ENCODE measurements at regions not wholly inside any gene's neighbourhood (a gene's known extent, or its start where the extent isn't known, plus 50 kb on each side); places are given as distances from the start of the nearest gene placed in this dataset.

DNA sequence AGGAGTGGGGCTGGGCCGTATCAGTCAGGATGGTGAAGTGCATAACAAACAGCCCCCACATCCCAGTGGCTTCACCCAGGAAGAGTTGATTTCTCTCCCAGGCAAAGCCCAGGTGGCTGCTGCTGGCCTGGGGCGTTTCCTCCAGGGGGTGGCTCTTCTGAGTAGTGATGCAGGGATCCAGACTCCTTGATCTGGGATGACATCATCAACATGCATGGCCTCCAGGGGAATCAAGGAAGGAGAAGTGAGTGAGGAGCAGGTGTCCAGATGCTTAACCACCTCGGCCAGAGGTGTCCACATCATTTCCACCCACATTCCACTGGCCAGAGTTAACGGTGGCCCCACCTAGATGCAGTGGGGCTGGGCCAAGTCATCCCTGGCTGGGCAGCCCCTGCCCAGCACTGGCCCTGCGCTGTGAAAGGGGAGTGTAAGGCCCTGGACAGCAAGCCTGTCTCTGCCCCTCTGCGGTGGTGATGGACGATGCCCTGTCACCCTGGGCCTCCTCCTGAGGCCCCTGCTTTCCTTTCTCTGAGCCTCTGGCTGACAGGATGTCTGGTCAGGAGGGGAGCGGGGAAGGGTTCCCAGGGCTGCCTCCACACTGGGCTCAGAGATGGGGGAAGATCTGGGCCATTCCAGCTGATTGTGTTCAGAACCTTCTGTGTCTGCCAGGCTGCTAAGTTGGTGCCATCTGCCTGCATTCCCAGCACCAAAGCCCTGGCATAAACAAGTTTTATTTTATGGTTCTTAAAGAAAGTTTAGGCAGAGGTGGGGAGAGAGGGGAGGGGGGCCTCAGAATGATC lies 598.2 kb downstream of the MATN1 start:
- ChIA-PET CTCF (no interaction called here), POLR2A (no interaction called here)
- DNase-seq (ENCODE audit: extremely low spot score), result no peak
- TF ChIP-seq BHLHE40 (IDR thresholded peaks at IDR 0.05; ENCODE audit: borderline replicate concordance) (no peak), L3MBTL2 (conservative IDR thresholded peaks at IDR 0.05) (no peak), CTBP1 (IDR thresholded peaks at IDR 0.05; ENCODE audit: borderline replicate concordance) (no peak)

DNA sequence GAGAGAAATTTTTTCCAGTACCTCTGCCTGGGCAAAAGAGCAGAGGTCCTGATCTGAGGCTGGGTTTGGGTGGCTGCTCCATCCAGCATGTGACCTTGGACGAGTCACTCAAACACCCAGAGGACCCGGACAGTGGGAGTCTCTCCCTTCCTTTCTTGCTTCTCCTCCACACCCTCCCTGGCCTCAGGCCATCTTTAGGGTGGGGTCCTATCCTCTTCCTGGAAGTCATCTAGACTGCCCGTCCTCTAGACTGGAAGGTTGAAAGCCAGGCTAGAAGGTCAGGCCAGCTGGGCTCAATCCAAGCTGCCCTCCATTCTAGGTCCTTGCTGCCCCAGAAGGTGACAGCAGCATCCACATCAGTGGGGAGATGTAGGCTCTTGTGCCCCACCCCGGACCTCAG lies 599.5 kb downstream of the MATN1 start:
- ChIA-PET CTCF (no interaction called here), POLR2A (no interaction called here)
- no peak for TF ChIP-seq L3MBTL2 (conservative IDR thresholded peaks at IDR 0.05)
- TF ChIP-seq ELF4 (IDR thresholded peaks at IDR 0.05), result no peak
- TF ChIP-seq FOXA1 (IDR thresholded peaks at IDR 0.05), result no peak
- no peak for TF ChIP-seq PKNOX1 (IDR thresholded peaks at IDR 0.05)
- TF ChIP-seq TARDBP (IDR thresholded peaks at IDR 0.05), result no peak
- no peak for TF ChIP-seq HDGF (IDR thresholded peaks at IDR 0.05; ENCODE audit: borderline replicate concordance)
- no peak for TF ChIP-seq NFRKB (IDR thresholded peaks at IDR 0.05)
- no peak for TF ChIP-seq BHLHE40 (IDR thresholded peaks at IDR 0.05; ENCODE audit: borderline replicate concordance)
- no peak for TF ChIP-seq FOXM1 (IDR thresholded peaks at IDR 0.05; ENCODE audit: borderline replicate concordance)
- no peak for TF ChIP-seq ZNF384 (IDR thresholded peaks at IDR 0.05)
- TF ChIP-seq ARNT (IDR thresholded peaks at IDR 0.05), result no peak
- no peak for TF ChIP-seq LEF1 (IDR thresholded peaks at IDR 0.05; ENCODE audit: borderline replicate concordance)
- no peak for TF ChIP-seq CTBP1 (IDR thresholded peaks at IDR 0.05; ENCODE audit: borderline replicate concordance)
- no peak for TF ChIP-seq SP1 (IDR thresholded peaks at IDR 0.05)
- no peak for TF ChIP-seq FOXK2 (IDR thresholded peaks at IDR 0.05)
- no peak for TF ChIP-seq SUZ12 (IDR thresholded peaks at IDR 0.05)
- no peak for DNase-seq (ENCODE audit: extremely low spot score)

DNA sequence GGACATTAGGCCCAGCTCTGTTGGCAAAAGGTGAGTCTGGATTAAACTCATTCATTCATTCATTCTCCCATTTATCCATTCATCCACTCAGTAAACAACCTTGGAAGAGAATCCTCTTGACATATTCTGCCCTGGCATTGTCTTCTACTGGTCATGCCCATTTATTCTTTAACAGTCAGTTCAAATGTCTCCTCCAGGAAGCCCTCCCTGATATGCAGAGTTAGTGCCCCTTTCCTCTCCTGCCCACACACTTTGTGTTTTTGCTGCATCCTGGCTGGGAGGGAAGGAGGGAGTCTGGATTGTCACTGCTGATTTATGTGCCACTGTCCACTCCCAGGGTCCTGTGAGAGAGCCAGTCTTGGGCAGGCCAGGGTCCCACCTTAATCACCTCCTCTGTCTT lies 600.3 kb downstream of the MATN1 start:
- ChIA-PET CTCF (no interaction called here), POLR2A (no interaction called here)
- DNase-seq (ENCODE audit: extremely low spot score), result no peak
- no peak for TF ChIP-seq CTBP1 (IDR thresholded peaks at IDR 0.05; ENCODE audit: borderline replicate concordance)
- TF ChIP-seq ZNF384 (IDR thresholded peaks at IDR 0.05), result no peak
- TF ChIP-seq BHLHE40 (IDR thresholded peaks at IDR 0.05; ENCODE audit: borderline replicate concordance), result no peak
- no peak for TF ChIP-seq ELF4 (IDR thresholded peaks at IDR 0.05)
- TF ChIP-seq ARNT (IDR thresholded peaks at IDR 0.05), result no peak
- no peak for TF ChIP-seq L3MBTL2 (conservative IDR thresholded peaks at IDR 0.05)
- no peak for TF ChIP-seq SUZ12 (IDR thresholded peaks at IDR 0.05)
- TF ChIP-seq TARDBP (IDR thresholded peaks at IDR 0.05), result no peak
- TF ChIP-seq NFRKB (IDR thresholded peaks at IDR 0.05), result no peak
- no peak for TF ChIP-seq FOXK2 (IDR thresholded peaks at IDR 0.05)

- ChIA-PET POLR2A (no interaction called here), CTCF (interaction anchor here (0.9 to 1.0 kb wide), 2 partner anchors 9 to 260 kb away, joined by 3 to 4 read pairs; no protein-coding TSS in a partner anchor)
- no peak for DNase-seq (ENCODE audit: extremely low spot score)
- TF ChIP-seq L3MBTL2 (conservative IDR thresholded peaks at IDR 0.05) (no peak), NFRKB (IDR thresholded peaks at IDR 0.05) (no peak), PKNOX1 (IDR thresholded peaks at IDR 0.05) (no peak), FOXK2 (IDR thresholded peaks at IDR 0.05) (no peak), BHLHE40 (IDR thresholded peaks at IDR 0.05; ENCODE audit: borderline replicate concordance) (no peak), CTBP1 (IDR thresholded peaks at IDR 0.05; ENCODE audit: borderline replicate concordance) (no peak)
These were observed 603.0 kb downstream of the MATN1 start for GRCh38 chr1:30120245-30121000.

DNA sequence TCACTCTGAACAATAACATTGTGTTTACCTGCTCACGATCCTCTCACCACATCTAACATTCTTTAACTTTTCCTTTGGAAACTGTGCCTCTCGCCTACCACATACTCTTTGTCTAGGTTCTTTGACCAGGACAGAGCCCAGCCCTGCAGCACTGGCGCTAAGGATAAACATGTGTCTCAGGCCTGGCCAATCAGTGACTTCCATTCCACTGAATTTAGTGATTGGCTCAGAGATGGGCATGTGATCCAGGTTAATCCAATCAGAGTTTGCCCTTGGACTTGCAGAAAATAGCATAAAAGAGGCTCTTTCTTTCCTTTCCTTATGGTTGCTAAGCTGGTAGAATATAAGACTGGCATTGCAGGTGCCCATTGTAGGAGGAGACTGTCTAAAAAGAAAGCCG lies 605.7 kb downstream of the MATN1 start:
- TF ChIP-seq SUZ12 (IDR thresholded peaks at IDR 0.05) (no peak), FOXK2 (IDR thresholded peaks at IDR 0.05) (no peak), HDGF (IDR thresholded peaks at IDR 0.05; ENCODE audit: borderline replicate concordance) (no peak), L3MBTL2 (conservative IDR thresholded peaks at IDR 0.05) (peak; percentile 38; the same call in 1 of the 2 replicates), FOXM1 (IDR thresholded peaks at IDR 0.05; ENCODE audit: borderline replicate concordance) (no peak), ELF4 (IDR thresholded peaks at IDR 0.05) (no peak), LEF1 (IDR thresholded peaks at IDR 0.05; ENCODE audit: borderline replicate concordance) (no peak), FOXA1 (IDR thresholded peaks at IDR 0.05) (no peak), ZNF384 (IDR thresholded peaks at IDR 0.05) (no peak)
- DNase-seq (ENCODE audit: extremely low spot score), result no peak
- CTCF ChIA-PET, result no interaction called here
- POLR2A ChIA-PET, result no interaction called here

DNA sequence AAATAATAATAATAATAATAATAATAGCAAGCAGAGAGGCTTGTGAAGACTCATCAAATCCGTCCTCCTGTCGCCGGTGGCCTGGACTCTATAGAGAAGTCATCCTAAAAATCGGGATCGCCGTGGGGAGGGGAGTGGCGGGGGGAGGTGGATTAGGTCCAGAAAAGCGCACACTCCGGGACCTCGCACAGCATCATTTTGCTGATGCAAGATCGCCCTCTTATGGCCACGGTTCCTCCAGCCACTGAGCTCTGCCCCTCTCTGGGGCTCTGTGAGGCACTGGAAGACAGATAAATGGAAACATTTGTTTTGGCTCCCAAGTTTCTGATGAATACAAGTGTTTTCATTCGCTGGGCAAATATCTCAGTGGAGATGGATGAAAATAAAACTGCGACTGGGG lies 612.0 kb downstream of the MATN1 start:
- DNase-seq (ENCODE audit: extremely low spot score), result peak; percentile 81
- CTCF ChIA-PET, result interaction anchor here (0.6 to 1.1 kb wide), 5 partner anchors 9 to 784 kb away, joined by 3 to 5 read pairs (median 4); no protein-coding TSS in a partner anchor

GRCh38 chr1:30110846-30111245 lies 612.5 kb downstream of the MATN1 start:
- POLR2A ChIA-PET, result no interaction called here
- CTCF ChIA-PET, result interaction anchor here (1.0 to 1.1 kb wide), 3 partner anchors 8 to 292 kb away, joined by 3 to 5 read pairs (median 4); no protein-coding TSS in a partner anchor
- DNase-seq (ENCODE audit: extremely low spot score), result no peak
- TF ChIP-seq PKNOX1 (IDR thresholded peaks at IDR 0.05), result no peak
- TF ChIP-seq FOXM1 (IDR thresholded peaks at IDR 0.05; ENCODE audit: borderline replicate concordance), result no peak
- no peak for TF ChIP-seq SP1 (IDR thresholded peaks at IDR 0.05)
- TF ChIP-seq ZNF384 (IDR thresholded peaks at IDR 0.05), result no peak
- TF ChIP-seq L3MBTL2 (conservative IDR thresholded peaks at IDR 0.05), result no peak
- no peak for TF ChIP-seq FOXK2 (IDR thresholded peaks at IDR 0.05)
- no peak for TF ChIP-seq NFRKB (IDR thresholded peaks at IDR 0.05)
- no peak for TF ChIP-seq TARDBP (IDR thresholded peaks at IDR 0.05)
- no peak for TF ChIP-seq CTBP1 (IDR thresholded peaks at IDR 0.05; ENCODE audit: borderline replicate concordance)
- no peak for TF ChIP-seq SUZ12 (IDR thresholded peaks at IDR 0.05)
- TF ChIP-seq ARNT (IDR thresholded peaks at IDR 0.05), result no peak
- TF ChIP-seq HDGF (IDR thresholded peaks at IDR 0.05; ENCODE audit: borderline replicate concordance), result no peak
- TF ChIP-seq BHLHE40 (IDR thresholded peaks at IDR 0.05; ENCODE audit: borderline replicate concordance), result no peak
- TF ChIP-seq ELF4 (IDR thresholded peaks at IDR 0.05), result no peak
- no peak for TF ChIP-seq FOXA1 (IDR thresholded peaks at IDR 0.05)
- TF ChIP-seq LEF1 (IDR thresholded peaks at IDR 0.05; ENCODE audit: borderline replicate concordance), result no peak

More for the DNA sequence above, 612.0 kb downstream of the MATN1 start:
- POLR2A ChIA-PET, result no interaction called here
- no peak for TF ChIP-seq LEF1 (IDR thresholded peaks at IDR 0.05; ENCODE audit: borderline replicate concordance)
- no peak for TF ChIP-seq ZNF384 (IDR thresholded peaks at IDR 0.05)
- no peak for TF ChIP-seq SP1 (IDR thresholded peaks at IDR 0.05)
